K562 (cell line): ENCODE measurements at regions not wholly inside any gene's neighbourhood (a gene's known extent, or its start where the extent isn't known, plus 50 kb on each side); places are given as distances from the start of the nearest gene placed in this dataset.

Source experiments
- HNRNPL ChIP-seq: fragments of 200-400 bp; formaldehyde crosslinking; IDR thresholded peaks from 2 replicates; pipeline ENCODE4 v1.6.1; 2017; ENCODE audit warnings: low read depth, mild to moderate bottlenecking, low read length
- NBN ChIP-seq: fragments of 450-650 bp; IDR thresholded peaks from 2 replicates; pipeline ENCODE4 v1.6.1; 2016; ENCODE audit warnings: low read depth, mild to moderate bottlenecking
- PTRF ChIP-seq: fragments of 450-650 bp; IDR thresholded peaks from 2 replicates; pipeline ENCODE4 v1.6.1; 2016; ENCODE audit warnings: mild to moderate bottlenecking, missing genetic modification characterization, missing compliant biosample characterization
- ZNF583 ChIP-seq: fragments of 250-450 bp; sonication (Bioruptor Pico); IDR thresholded peaks from 2 replicates; pipeline ENCODE4 v1.4.0; 2020
- TF ChIP-seq, protein P1 (sequence below), 3 experiments: IDR thresholded peaks in 2 of 3; conservative IDR thresholded peaks in 1 of 3; 2 replicates each; pipeline ENCODE4 v1.5.1; 2011 to 2012; ENCODE audit warnings: low read length in 3 of 3, mild to moderate bottlenecking in 3 of 3, control low read depth in 2 of 3, improper control_type of control experiment in 1 of 3, inconsistent platforms in 1 of 3, low read depth in 1 of 3, mixed read lengths in 1 of 3, moderate library complexity in 1 of 3; ENCODE audit not compliant: insufficient read depth in 2 of 3

DNA sequence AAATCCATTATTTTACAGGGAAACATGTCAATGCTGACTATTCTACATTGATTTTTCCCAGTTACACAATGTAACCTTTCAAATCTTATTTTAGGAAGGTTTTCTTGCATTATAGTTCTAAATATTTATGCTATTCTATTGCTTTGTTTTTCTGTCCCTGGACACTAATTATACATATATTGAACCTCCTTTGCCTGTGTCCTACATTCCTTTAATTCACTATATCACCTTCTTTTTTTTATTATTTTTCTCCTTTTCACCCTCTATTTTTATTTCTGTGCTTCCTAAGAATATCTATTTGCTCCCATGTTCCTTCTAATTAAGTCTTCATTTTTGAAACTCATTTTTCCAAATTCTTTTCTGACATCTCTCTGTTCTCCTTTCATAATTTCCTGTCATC is 259.2 kb downstream of the TJP1 start:
- TF ChIP-seq, protein P1, sequence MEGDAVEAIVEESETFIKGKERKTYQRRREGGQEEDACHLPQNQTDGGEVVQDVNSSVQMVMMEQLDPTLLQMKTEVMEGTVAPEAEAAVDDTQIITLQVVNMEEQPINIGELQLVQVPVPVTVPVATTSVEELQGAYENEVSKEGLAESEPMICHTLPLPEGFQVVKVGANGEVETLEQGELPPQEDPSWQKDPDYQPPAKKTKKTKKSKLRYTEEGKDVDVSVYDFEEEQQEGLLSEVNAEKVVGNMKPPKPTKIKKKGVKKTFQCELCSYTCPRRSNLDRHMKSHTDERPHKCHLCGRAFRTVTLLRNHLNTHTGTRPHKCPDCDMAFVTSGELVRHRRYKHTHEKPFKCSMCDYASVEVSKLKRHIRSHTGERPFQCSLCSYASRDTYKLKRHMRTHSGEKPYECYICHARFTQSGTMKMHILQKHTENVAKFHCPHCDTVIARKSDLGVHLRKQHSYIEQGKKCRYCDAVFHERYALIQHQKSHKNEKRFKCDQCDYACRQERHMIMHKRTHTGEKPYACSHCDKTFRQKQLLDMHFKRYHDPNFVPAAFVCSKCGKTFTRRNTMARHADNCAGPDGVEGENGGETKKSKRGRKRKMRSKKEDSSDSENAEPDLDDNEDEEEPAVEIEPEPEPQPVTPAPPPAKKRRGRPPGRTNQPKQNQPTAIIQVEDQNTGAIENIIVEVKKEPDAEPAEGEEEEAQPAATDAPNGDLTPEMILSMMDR (IDR thresholded peaks at IDR 0.05 in 2 of 3, conservative IDR thresholded peaks at IDR 0.05 in 1 of 3; ENCODE audit: insufficient read depth in 2 of 3, low read depth in 1 of 3, low read length in 3 of 3) = no peak
- TF ChIP-seq NBN = no peak
- TF ChIP-seq ZNF583 (CRISPR knock-in tag) = no peak
- no peak for TF ChIP-seq PTRF
- no peak for TF ChIP-seq HNRNPL
